Gastroesophageal sphincter (tissue), 3 donors: ENCODE measurements at regions not wholly inside any gene's neighbourhood (a gene's known extent, or its start where the extent isn't known, plus 50 kb on each side); places are given as distances from the start of the nearest gene placed in this dataset.

Experiments
- CTCF ChIP-seq, 4 experiments: fragments of 200-600 bp in 2 of 4; fragments of 450-650 bp in 2 of 4; sonication (generic) in 1 of 4; IDR thresholded peaks; one replicate each; pipeline ENCODE4 v1.5.1; 2017 to 2019; ENCODE audit warnings: antibody characterized with exemption in 4 of 4, mild to moderate bottlenecking in 2 of 4, moderate library complexity in 2 of 4
- POLR2A ChIP-seq, 2 donors: fragments of 450-650 bp; IDR thresholded peaks; one replicate each; pipeline ENCODE4 v1.6.1; 2017; ENCODE audit warnings: antibody characterized with exemption in 2 of 2, mild to moderate bottlenecking in 2 of 2, moderate library complexity in 1 of 2

GRCh38 chr4:33725861-33726260 is 2518.5 kb downstream of the ARAP2 start:
- TF ChIP-seq POLR2A (IDR thresholded peaks at IDR 0.05) = no peak
- TF ChIP-seq CTCF (IDR thresholded peaks at IDR 0.05) = no peak
